ENCODE measurements at regions not wholly inside any gene's neighbourhood (a gene's known extent, or its start where the extent isn't known, plus 50 kb on each side); places are given as distances from the start of the nearest gene placed in this dataset.

GRCh38 chr4:155597281-155597680 lies 69.4 kb upstream of the GUCY1A1 start:
- no peaks in the 10 kb centered on the region for H3K36me3 ChIP-seq (replicated peaks; ENCODE audit: low read depth, low read length)
- no peaks in the 10 kb centered on the region for H3K27me3 ChIP-seq (ENCODE audit: low read depth, low read length)
- H3K4me1 ChIP-seq (ENCODE audit: low read length): peaks cover 7% of the 10 kb centered on the region; the same call in 1 of the 2 replicates
- no peak overlapping the region for H3K27ac ChIP-seq (ENCODE audit: low read length)
- H3K4me2 ChIP-seq (ENCODE audit: low read length): no peak overlapping the region
- no peak overlapping the region for H3K4me3 ChIP-seq (ENCODE audit: low read length)
- H3K79me2 ChIP-seq (ENCODE audit: low read length): no peaks in the 10 kb centered on the region
- H2AFZ ChIP-seq (ENCODE audit: low read depth, low read length): no peak overlapping the region
- no peaks in the 10 kb centered on the region for H4K20me1 ChIP-seq (ENCODE audit: insufficient read depth, low read length)
- no peaks in the 10 kb centered on the region for H3K9me3 ChIP-seq (ENCODE audit: insufficient read depth, low read length)
- TF ChIP-seq EZH2phosphoT487 (IDR thresholded peaks at IDR 0.05; ENCODE audit: low read depth) (no peak), CTCF (IDR thresholded peaks at IDR 0.05; ENCODE audit: low read depth, low read length) (no peak)
- H3K9ac ChIP-seq (ENCODE audit: low read length): no peak overlapping the region

- no peak for TF ChIP-seq CTCF (IDR thresholded peaks at IDR 0.05; ENCODE audit: low read depth, low read length)
- TF ChIP-seq EZH2phosphoT487 (IDR thresholded peaks at IDR 0.05; ENCODE audit: low read depth): no peak
- H3K4me1 ChIP-seq (ENCODE audit: low read length): peaks cover 7% of the 10 kb centered on the region; the same call in 1 of the 2 replicates
- H3K4me2 ChIP-seq (ENCODE audit: low read length): no peak overlapping the region
Observed at GRCh38 chr4:155593793-155594192, 72.9 kb upstream of the GUCY1A1 start.

GRCh38 chr4:155592938-155593297 lies 73.7 kb upstream of the GUCY1A1 start:
- no peak overlapping the region for H3K27ac ChIP-seq (ENCODE audit: low read length)
- H3K4me3 ChIP-seq (ENCODE audit: low read length): no peak overlapping the region
- H2AFZ ChIP-seq (ENCODE audit: low read depth, low read length): no peak overlapping the region
- TF ChIP-seq EZH2phosphoT487 (IDR thresholded peaks at IDR 0.05; ENCODE audit: low read depth) (no peak), CTCF (IDR thresholded peaks at IDR 0.05; ENCODE audit: low read depth, low read length) (no peak)
- H3K4me1 ChIP-seq (ENCODE audit: low read length): peaks cover 7% of the 10 kb centered on the region; the same call in 1 of the 2 replicates
- no peaks in the 10 kb centered on the region for H4K20me1 ChIP-seq (ENCODE audit: insufficient read depth, low read length)
- H3K9me3 ChIP-seq (ENCODE audit: insufficient read depth, low read length): no peaks in the 10 kb centered on the region
- H3K79me2 ChIP-seq (ENCODE audit: low read length): no peaks in the 10 kb centered on the region
- H3K27me3 ChIP-seq (ENCODE audit: low read depth, low read length): no peaks in the 10 kb centered on the region
- H3K9ac ChIP-seq (ENCODE audit: low read length): no peak overlapping the region
- H3K4me2 ChIP-seq (ENCODE audit: low read length): no peak overlapping the region
- H3K36me3 ChIP-seq (replicated peaks; ENCODE audit: low read depth, low read length): no peaks in the 10 kb centered on the region

More at GRCh38 chr4:155593793-155594192, 72.9 kb upstream of the GUCY1A1 start:
- no peak overlapping the region for H2AFZ ChIP-seq (ENCODE audit: low read depth, low read length)
- no peaks in the 10 kb centered on the region for H3K36me3 ChIP-seq (replicated peaks; ENCODE audit: low read depth, low read length)
- no peak overlapping the region for H3K4me3 ChIP-seq (ENCODE audit: low read length)
- H4K20me1 ChIP-seq (ENCODE audit: insufficient read depth, low read length): no peaks in the 10 kb centered on the region
- H3K79me2 ChIP-seq (ENCODE audit: low read length): no peaks in the 10 kb centered on the region
- H3K27ac ChIP-seq (ENCODE audit: low read length): no peak overlapping the region
- no peaks in the 10 kb centered on the region for H3K9me3 ChIP-seq (ENCODE audit: insufficient read depth, low read length)
- no peak overlapping the region for H3K9ac ChIP-seq (ENCODE audit: low read length)
- no peaks in the 10 kb centered on the region for H3K27me3 ChIP-seq (ENCODE audit: low read depth, low read length)

- H3K27ac ChIP-seq (ENCODE audit: low read length): no peak overlapping the region
- H3K36me3 ChIP-seq (replicated peaks; ENCODE audit: low read depth, low read length): no peaks in the 10 kb centered on the region
- no peak for TF ChIP-seq CTCF (IDR thresholded peaks at IDR 0.05; ENCODE audit: low read depth, low read length)
- TF ChIP-seq EZH2phosphoT487 (IDR thresholded peaks at IDR 0.05; ENCODE audit: low read depth): no peak
- H3K4me2 ChIP-seq (ENCODE audit: low read length): no peak overlapping the region
- no peak overlapping the region for H3K4me3 ChIP-seq (ENCODE audit: low read length)
- no peaks in the 10 kb centered on the region for H3K27me3 ChIP-seq (ENCODE audit: low read depth, low read length)
- H3K9ac ChIP-seq (ENCODE audit: low read length): no peak overlapping the region
- H3K79me2 ChIP-seq (ENCODE audit: low read length): no peaks in the 10 kb centered on the region
- H2AFZ ChIP-seq (ENCODE audit: low read depth, low read length): no peak overlapping the region
- H3K9me3 ChIP-seq (ENCODE audit: insufficient read depth, low read length): no peaks in the 10 kb centered on the region
- peaks cover 5% of the 10 kb centered on the region; the same call in 1 of the 2 replicates for H3K4me1 ChIP-seq (ENCODE audit: low read length)
- H4K20me1 ChIP-seq (ENCODE audit: insufficient read depth, low read length): no peaks in the 10 kb centered on the region
Observed at GRCh38 chr4:155592179-155592937, 74.3 kb upstream of the GUCY1A1 start.
